A673 (cell line): ENCODE measurements at regions not wholly inside any gene's neighbourhood (a gene's known extent, or its start where the extent isn't known, plus 50 kb on each side); places are given as distances from the start of the nearest gene placed in this dataset.

ENCODE experiments used
- CTCF ChIP-seq: fragments of 300-800, 200-600 bp; sonication (generic); conservative IDR thresholded peaks from 2 replicates; pipeline ENCODE4 v1.5.1; 2017; ENCODE audit warnings: low read depth, mild to moderate bottlenecking, antibody characterized with exemption, low read length, moderate library complexity, mixed read lengths
- EZH2 ChIP-seq: fragments of 200-600 bp; sonication (generic); IDR thresholded peaks from 2 replicates; pipeline ENCODE4 v1.6.1; 2017; ENCODE audit warnings: borderline replicate concordance, low read depth, mild to moderate bottlenecking, mixed read lengths, antibody characterized with exemption, low read length; ENCODE audit not compliant: poor library complexity, severe bottlenecking

DNA sequence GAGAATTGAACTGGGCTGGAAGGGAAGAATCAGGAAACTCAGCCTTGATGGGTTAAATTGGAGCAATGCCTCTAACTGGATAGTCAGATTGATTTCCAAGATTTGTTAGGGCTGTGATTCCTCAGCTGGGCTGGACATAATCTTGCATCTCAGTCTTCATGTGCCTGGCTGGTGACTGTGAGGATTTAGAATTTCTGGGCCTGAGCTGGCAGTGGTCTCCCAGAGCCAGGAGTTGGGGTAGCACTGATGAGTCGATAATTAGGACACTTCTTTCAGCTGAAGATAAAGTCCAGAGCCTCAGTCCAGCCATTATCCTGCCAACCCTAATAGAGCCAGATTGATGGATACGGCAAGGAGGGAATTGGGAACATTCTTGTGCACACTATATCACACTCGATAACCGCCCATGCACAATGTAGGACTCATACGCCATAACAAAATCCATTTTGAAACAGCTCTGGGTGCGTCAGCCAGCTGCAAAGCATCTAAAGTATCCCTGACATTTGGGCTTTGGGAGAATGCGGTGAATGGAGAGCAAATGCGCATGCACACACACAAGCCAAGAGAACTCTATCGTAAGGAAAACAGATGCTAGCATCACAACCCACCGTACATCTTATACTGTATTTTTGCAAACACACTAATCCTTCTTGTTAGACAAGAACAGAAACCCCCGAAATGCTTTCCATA is 405.1 kb upstream of the KLF4 start:
- TF ChIP-seq CTCF: no peak
- TF ChIP-seq EZH2: no peak
